ENCODE measurements at regions not wholly inside any gene's neighbourhood (a gene's known extent, or its start where the extent isn't known, plus 50 kb on each side); places are given as distances from the start of the nearest gene placed in this dataset.
"Not testable (repeated sequence)": the region's sequence is repeated elsewhere in the genome, so short reads cannot be mapped to it uniquely, and the experiment has no call there.

DNA sequence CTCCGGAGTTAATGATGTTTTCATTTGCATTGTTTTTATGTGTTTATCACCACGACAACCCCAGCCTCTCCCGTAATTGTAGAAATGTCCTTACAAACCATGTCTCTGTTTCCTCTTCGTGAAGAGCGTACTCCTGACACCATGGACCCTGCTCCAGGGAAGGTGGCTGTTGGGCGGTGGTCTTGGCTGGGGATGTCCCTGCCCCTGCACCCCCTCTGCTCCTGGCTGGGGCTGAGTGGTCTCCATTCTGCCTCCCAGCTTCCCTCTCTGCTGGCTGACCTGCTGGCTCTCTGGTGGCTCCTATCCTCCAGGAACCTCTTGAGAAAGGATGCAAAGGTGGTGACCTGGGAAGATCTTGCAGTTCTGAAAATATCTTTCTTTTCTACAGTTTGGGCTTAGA lies 81.1 kb downstream of the ASB1 start:
- DNase-seq (ENCODE audit: low read depth): no peak
- TF ChIP-seq CTCF (conservative IDR thresholded peaks at IDR 0.05; ENCODE audit: low read length): no peak
- H3K4me3 ChIP-seq (ENCODE audit: low read length): no peak overlapping the region

- no peak for TF ChIP-seq CTCF (conservative IDR thresholded peaks at IDR 0.05; ENCODE audit: low read length)
- no peak overlapping the region for H3K4me3 ChIP-seq (ENCODE audit: low read length)
- no peak for DNase-seq (ENCODE audit: low read depth)
These were observed 82.6 kb downstream of the ASB1 start for GRCh38 chr2:238509151-238509835.

GRCh38 chr2:238509903-238510302 lies 83.2 kb downstream of the ASB1 start:
- no peak overlapping the region for H3K4me3 ChIP-seq (ENCODE audit: low read length)
- TF ChIP-seq CTCF (conservative IDR thresholded peaks at IDR 0.05; ENCODE audit: low read length): no peak
- DNase-seq (ENCODE audit: low read depth): no peak

- no peak for DNase-seq (ENCODE audit: low read depth)
- no peak overlapping the region for H3K4me3 ChIP-seq (ENCODE audit: low read length)
- no peak for TF ChIP-seq CTCF (conservative IDR thresholded peaks at IDR 0.05; ENCODE audit: low read length)
These were observed 84.3 kb downstream of the ASB1 start for GRCh38 chr2:238510911-238511613.

- no peak for TF ChIP-seq CTCF (conservative IDR thresholded peaks at IDR 0.05; ENCODE audit: low read length)
- DNase-seq (ENCODE audit: low read depth): no peak
- H3K4me3 ChIP-seq (ENCODE audit: low read length): no peak overlapping the region
These were observed 84.9 kb downstream of the ASB1 start for GRCh38 chr2:238511614-238511950.

DNA sequence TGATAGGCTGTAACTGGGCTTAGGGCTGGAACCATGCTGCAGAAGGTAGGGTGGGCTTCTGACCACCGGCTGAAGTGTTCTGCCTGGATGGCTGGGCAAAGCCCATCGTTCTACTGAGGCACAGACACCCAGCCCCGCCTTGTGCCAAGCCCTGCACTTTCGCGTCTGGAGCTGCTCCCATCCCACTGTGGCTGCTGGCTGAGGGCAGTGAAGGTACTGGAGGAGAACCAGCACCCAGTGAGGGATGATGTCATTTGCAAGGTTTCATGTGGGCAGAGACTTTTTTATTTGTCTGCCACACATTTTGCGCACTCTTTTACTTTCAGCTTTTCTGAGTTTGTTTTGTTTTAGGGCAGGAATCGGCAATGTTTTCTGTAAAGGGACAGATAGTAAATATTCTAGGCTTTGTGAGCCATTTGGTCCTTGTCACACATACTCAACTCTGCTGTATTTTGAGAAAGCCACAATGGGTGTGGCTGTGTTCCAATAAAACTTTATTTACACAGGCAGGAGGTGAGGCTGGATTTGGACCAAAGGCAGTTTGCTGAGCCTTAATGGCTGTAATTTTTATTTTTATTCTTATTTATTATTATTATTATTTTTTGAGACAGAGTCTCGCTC lies 85.6 kb downstream of the ASB1 start:
- H3K4me3 ChIP-seq (ENCODE audit: low read length): no peak overlapping the region
- no peak for DNase-seq (ENCODE audit: low read depth)
- TF ChIP-seq CTCF (conservative IDR thresholded peaks at IDR 0.05; ENCODE audit: low read length): no peak

GRCh38 chr2:238513346-238513745 lies 86.6 kb downstream of the ASB1 start:
- H3K4me3 ChIP-seq (ENCODE audit: low read length): no peak overlapping the region
- DNase-seq (ENCODE audit: low read depth): peak; percentile 66
- peak; percentile 74 for TF ChIP-seq CTCF (conservative IDR thresholded peaks at IDR 0.05; ENCODE audit: low read length)

DNA sequence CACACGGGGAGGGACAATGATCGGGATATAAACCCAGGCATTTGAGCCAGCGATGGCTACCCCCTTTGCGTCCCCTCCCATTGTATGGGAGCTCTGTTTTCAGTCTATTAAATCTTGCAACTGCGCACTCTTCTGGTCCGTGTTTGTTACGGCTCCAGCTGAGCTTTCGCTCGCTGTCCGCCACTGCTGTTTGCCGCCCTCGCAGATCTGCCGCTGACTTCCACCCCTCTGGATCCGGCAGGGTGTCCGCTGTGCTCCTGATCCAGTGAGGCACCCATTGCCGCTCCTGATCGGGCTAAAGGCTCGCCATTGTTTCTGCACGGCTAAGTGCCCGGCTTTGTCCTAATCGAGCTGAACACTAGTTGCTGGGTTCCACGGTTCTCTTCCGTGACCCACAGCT lies 87.3 kb downstream of the ASB1 start:
- H3K4me3 ChIP-seq (ENCODE audit: low read length); DNase-seq (ENCODE audit: low read depth): not testable (repeated sequence)

Data from AG10803 (cell line).